ENCODE measurements at regions not wholly inside any gene's neighbourhood (a gene's known extent, or its start where the extent isn't known, plus 50 kb on each side); places are given as distances from the start of the nearest gene placed in this dataset.

- intact Hi-C loops (cut with DNase I; ENCODE audit: low total_unique reads) = no loop called here
- no peak overlapping the region for H3K27ac ChIP-seq
- peaks cover 0 to 2% of the 10 kb centered on the region in 2 donors for H3K9me3 ChIP-seq
- H3K27me3 ChIP-seq = no peaks in the 10 kb centered on the region
- H3K36me3 ChIP-seq = no peaks in the 10 kb centered on the region
- H3K4me3 ChIP-seq = no peak overlapping the region
- DNase-seq (ENCODE audit: low spot score in 2 of 2) = no peak
- no peaks in the 10 kb centered on the region for H3K4me1 ChIP-seq
- TF ChIP-seq CTCF (IDR thresholded peaks at IDR 0.05) (no peak), POLR2AphosphoS5 (IDR thresholded peaks at IDR 0.05) (no peak), POLR2A (IDR thresholded peaks at IDR 0.05) (no peak)
Measured at GRCh38 chr5:159616952-159617351, 286.7 kb upstream of the IL12B start.

- no peak overlapping the region for H3K4me3 ChIP-seq
- no peak for DNase-seq (ENCODE audit: low spot score in 2 of 2)
- intact Hi-C loops (cut with DNase I; ENCODE audit: low total_unique reads) = no loop called here
- H3K27ac ChIP-seq = no peak overlapping the region
- no peaks in the 10 kb centered on the region for H3K36me3 ChIP-seq
- no peaks in the 10 kb centered on the region for H3K27me3 ChIP-seq
- TF ChIP-seq POLR2AphosphoS5 (IDR thresholded peaks at IDR 0.05) (no peak), CTCF (IDR thresholded peaks at IDR 0.05) (no peak), POLR2A (IDR thresholded peaks at IDR 0.05) (no peak)
- H3K4me1 ChIP-seq = no peaks in the 10 kb centered on the region
- H3K9me3 ChIP-seq = peaks cover 0 to 12% of the 10 kb centered on the region in 2 donors
Measured at GRCh38 chr5:159619826-159620225, 289.5 kb upstream of the IL12B start.

GRCh38 chr5:159620853-159621540 is 290.7 kb upstream of the IL12B start:
- Histone ChIP-seq H3K4me3 (no peak overlapping the region), H3K36me3 (no peaks in the 10 kb centered on the region), H3K9me3 (peaks cover 0 to 12% of the 10 kb centered on the region in 2 donors), H3K27me3 (no peaks in the 10 kb centered on the region), H3K27ac (no peak overlapping the region), H3K4me1 (no peaks in the 10 kb centered on the region)
- no peak for DNase-seq (ENCODE audit: low spot score in 2 of 2)
- no peak for TF ChIP-seq POLR2A (IDR thresholded peaks at IDR 0.05)
- no peak for TF ChIP-seq POLR2AphosphoS5 (IDR thresholded peaks at IDR 0.05)
- intact Hi-C loops (cut with DNase I; ENCODE audit: low total_unique reads) = no loop called here

GRCh38 chr5:159628703-159629102 is 287.6 kb upstream of the ADRA1B start:
- intact Hi-C loops (cut with DNase I; ENCODE audit: low total_unique reads) = no loop called here
- Histone ChIP-seq H3K4me1 (no peaks in the 10 kb centered on the region), H3K4me3 (no peak overlapping the region), H3K9me3 (peaks cover 0 to 4% of the 10 kb centered on the region in 2 donors), H3K36me3 (no peaks in the 10 kb centered on the region), H3K27me3 (no peaks in the 10 kb centered on the region), H3K27ac (no peak overlapping the region)
- DNase-seq (ENCODE audit: low spot score in 2 of 2) = no peak
- no peak for TF ChIP-seq POLR2A (IDR thresholded peaks at IDR 0.05)
- no peak for TF ChIP-seq CTCF (IDR thresholded peaks at IDR 0.05)
- no peak for TF ChIP-seq POLR2AphosphoS5 (IDR thresholded peaks at IDR 0.05)

GRCh38 chr5:159629158-159629557 is 287.1 kb upstream of the ADRA1B start:
- Histone ChIP-seq H3K4me3 (no peak overlapping the region), H3K27ac (no peak overlapping the region), H3K36me3 (no peaks in the 10 kb centered on the region), H3K4me1 (no peaks in the 10 kb centered on the region), H3K9me3 (peaks cover 0 to 4% of the 10 kb centered on the region in 2 donors), H3K27me3 (no peaks in the 10 kb centered on the region)
- intact Hi-C loops (cut with DNase I; ENCODE audit: low total_unique reads) = no loop called here
- TF ChIP-seq POLR2AphosphoS5 (IDR thresholded peaks at IDR 0.05) = no peak
- TF ChIP-seq POLR2A (IDR thresholded peaks at IDR 0.05) = no peak
- no peak for TF ChIP-seq CTCF (IDR thresholded peaks at IDR 0.05)
- DNase-seq (ENCODE audit: low spot score in 2 of 2) = no peak

Measured in breast epithelium (tissue), 4 donors.